PFSK-1 (cell line): ENCODE measurements at regions not wholly inside any gene's neighbourhood (a gene's known extent, or its start where the extent isn't known, plus 50 kb on each side); places are given as distances from the start of the nearest gene placed in this dataset.

Experiments
- POLR2AphosphoS5 ChIP-seq: IDR thresholded peaks from 2 replicates; pipeline ENCODE4 v1.6.1; 2012; ENCODE audit warnings: low read depth, mild to moderate bottlenecking, control low read depth, low read length, moderate library complexity
- SIN3A ChIP-seq: IDR thresholded peaks from 2 replicates; pipeline ENCODE4 v1.6.1; 2012; ENCODE audit warnings: mild to moderate bottlenecking, low read length, moderate library complexity, borderline replicate concordance; ENCODE audit not compliant: insufficient read depth
- TAF1 ChIP-seq: IDR thresholded peaks from 2 replicates; pipeline ENCODE4 v1.6.1; 2012; ENCODE audit warnings: low read length, control low read depth, borderline replicate concordance; ENCODE audit not compliant: insufficient read depth
- TF ChIP-seq, protein P1 (sequence below), 2 experiments: IDR thresholded peaks; 2 replicates each; pipeline versions ENCODE4 v1.6.1 to v1.8.0; 2011 to 2012; ENCODE audit warnings: low read depth in 2 of 2, low read length in 2 of 2, control low read depth in 1 of 2, inconsistent platforms in 1 of 2, mild to moderate bottlenecking in 1 of 2, moderate library complexity in 1 of 2; ENCODE audit not compliant: insufficient read depth in 1 of 2

DNA sequence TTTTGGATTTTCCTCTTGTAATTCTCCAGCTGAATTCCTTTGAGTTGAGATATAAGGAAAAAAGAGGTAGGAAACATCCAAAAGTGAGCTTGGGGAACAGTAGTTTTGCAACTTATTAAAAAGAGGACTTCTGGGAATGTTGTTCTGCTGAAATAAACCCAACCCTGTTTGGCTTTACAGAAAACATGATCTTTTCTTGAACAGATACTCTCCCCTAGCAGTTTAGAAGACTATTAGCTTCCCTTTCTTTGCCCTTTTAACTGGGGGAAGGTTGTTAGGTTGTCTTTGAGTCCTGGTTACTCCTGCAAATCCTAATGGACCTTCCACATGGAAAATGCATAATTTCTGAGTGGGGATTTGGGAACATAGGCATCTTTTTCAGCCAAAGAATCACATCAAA is 168.7 kb upstream of the RPS23 start:
- TF ChIP-seq POLR2AphosphoS5 (no peak), SIN3A (no peak), TAF1 (no peak)
- TF ChIP-seq, protein P1, sequence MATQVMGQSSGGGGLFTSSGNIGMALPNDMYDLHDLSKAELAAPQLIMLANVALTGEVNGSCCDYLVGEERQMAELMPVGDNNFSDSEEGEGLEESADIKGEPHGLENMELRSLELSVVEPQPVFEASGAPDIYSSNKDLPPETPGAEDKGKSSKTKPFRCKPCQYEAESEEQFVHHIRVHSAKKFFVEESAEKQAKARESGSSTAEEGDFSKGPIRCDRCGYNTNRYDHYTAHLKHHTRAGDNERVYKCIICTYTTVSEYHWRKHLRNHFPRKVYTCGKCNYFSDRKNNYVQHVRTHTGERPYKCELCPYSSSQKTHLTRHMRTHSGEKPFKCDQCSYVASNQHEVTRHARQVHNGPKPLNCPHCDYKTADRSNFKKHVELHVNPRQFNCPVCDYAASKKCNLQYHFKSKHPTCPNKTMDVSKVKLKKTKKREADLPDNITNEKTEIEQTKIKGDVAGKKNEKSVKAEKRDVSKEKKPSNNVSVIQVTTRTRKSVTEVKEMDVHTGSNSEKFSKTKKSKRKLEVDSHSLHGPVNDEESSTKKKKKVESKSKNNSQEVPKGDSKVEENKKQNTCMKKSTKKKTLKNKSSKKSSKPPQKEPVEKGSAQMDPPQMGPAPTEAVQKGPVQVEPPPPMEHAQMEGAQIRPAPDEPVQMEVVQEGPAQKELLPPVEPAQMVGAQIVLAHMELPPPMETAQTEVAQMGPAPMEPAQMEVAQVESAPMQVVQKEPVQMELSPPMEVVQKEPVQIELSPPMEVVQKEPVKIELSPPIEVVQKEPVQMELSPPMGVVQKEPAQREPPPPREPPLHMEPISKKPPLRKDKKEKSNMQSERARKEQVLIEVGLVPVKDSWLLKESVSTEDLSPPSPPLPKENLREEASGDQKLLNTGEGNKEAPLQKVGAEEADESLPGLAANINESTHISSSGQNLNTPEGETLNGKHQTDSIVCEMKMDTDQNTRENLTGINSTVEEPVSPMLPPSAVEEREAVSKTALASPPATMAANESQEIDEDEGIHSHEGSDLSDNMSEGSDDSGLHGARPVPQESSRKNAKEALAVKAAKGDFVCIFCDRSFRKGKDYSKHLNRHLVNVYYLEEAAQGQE (IDR thresholded peaks at IDR 0.05; ENCODE audit: insufficient read depth in 1 of 2, low read depth in 2 of 2, low read length in 2 of 2): no peak
